DMS114 treated with DMSO at 0.1 percent for 48 hours (cell line): ENCODE measurements at regions not wholly inside any gene's neighbourhood (a gene's known extent, or its start where the extent isn't known, plus 50 kb on each side); places are given as distances from the start of the nearest gene placed in this dataset.

Experiments used
- DNase-seq: peaks from one replicate; lab custom pipeline; 2025; ENCODE audit not compliant: unreplicated experiment; lab: John Stamatoyannopoulos, UW

DNA sequence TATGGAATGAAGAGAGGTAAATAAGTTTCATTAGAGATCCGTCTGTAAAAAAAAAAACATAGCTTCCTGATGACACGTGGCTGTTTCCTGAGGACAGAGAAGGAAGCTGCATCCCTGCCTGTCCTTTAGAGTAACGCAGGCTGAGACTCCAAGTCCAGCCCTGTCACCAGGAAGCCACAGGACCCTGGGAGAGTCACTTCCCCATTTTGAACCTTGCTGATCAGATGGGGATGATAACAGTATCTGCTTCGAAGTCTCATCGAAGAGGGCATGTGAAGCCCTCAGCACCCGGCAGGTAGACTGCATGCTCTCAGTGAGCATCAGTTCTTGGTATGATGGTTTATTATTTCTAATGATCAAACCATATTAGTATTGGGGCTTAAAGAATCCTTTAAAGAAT, 139.1 kb upstream of the KCNG1 start:
- DNase-seq = no peak

GRCh38 chr20:51160821-51161220, 137.9 kb upstream of the KCNG1 start:
- no peak for DNase-seq

DNA sequence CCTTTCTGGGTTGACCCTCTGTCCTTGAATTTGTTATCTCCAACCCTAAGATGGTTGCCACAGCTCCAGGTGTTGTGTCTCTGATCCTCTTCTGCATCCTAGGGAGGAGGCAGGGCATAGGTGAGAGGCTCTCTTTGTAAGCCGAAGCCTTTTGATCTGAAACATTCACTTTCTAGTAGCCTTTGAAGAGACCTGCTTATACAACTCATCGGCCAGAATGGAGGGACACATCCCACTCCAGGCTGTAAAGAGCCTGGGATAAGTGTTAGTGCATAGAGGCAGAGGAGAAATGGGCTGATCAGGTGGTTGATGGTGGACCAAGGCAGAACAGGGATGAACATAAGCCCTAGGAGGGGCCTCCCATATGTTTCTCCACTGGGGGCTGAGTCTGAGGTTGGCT, 137.1 kb upstream of the KCNG1 start:
- no peak for DNase-seq

- DNase-seq = no peak
These were observed 136.4 kb upstream of the KCNG1 start for GRCh38 chr20:51159303-51159702.

DNA sequence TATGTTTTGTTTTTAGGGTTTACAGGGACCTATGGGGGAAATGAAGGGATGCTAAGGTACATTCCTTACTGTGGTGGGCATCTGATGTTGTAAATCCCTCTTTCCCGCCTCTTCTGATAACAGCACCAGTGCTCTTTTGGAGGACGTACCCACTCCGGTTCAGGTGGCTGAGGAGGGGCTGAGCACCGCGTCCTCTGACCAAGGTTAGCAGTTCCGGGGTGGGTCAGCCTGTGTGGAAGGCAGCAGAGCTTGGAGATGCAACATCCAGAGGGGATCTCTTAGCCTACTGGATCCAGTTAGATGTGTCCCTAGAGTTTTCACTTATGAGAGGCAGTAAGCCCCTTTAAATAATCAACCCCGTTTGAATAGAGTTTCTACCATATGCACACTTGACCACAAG, 135.3 kb upstream of the KCNG1 start:
- DNase-seq = no peak

DNA sequence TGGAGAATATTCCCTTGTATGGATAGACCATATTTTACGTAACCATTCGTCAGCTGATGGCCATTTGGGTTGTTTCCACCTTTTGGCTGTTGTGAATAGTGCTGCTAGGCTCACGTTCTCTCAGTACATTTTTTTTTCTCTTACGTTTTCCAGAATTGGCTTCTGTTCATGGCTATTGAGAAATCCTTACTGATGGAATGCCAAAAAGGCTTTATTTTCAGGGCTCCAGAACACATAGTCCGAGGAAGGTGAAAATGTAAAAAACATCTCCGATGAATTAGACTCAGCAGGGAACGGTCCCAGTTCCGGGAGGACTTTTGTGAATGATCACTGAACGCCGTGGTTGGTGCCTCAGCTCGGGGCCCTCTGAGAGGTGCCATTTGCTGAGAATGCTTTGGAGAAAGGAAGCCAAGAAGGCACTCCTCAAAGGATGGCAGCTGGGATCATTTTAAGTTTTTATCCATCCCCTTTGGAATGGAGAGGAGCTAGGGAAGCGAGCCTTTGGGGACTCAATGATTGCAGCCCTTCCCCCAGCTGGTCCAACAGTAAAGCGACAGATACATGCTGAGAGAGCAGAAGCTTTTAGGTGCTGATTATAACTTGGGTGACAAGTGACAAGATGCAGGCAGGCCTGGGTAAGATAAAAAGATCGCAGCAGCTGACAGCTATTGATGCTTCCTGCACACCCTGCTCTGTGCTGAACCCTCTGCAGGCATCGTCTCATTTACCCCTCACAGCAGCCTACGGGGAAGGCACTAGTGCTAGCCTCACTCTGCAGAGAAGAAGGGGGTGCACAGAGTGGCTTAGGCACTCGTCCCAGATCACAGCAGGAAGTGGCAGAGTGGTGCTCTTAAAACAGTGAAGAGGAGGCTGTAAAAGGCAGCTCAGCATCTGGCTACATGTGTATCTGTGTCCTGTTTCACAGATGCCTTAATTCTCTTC, 133.4 kb upstream of the KCNG1 start:
- DNase-seq = no peak

DNA sequence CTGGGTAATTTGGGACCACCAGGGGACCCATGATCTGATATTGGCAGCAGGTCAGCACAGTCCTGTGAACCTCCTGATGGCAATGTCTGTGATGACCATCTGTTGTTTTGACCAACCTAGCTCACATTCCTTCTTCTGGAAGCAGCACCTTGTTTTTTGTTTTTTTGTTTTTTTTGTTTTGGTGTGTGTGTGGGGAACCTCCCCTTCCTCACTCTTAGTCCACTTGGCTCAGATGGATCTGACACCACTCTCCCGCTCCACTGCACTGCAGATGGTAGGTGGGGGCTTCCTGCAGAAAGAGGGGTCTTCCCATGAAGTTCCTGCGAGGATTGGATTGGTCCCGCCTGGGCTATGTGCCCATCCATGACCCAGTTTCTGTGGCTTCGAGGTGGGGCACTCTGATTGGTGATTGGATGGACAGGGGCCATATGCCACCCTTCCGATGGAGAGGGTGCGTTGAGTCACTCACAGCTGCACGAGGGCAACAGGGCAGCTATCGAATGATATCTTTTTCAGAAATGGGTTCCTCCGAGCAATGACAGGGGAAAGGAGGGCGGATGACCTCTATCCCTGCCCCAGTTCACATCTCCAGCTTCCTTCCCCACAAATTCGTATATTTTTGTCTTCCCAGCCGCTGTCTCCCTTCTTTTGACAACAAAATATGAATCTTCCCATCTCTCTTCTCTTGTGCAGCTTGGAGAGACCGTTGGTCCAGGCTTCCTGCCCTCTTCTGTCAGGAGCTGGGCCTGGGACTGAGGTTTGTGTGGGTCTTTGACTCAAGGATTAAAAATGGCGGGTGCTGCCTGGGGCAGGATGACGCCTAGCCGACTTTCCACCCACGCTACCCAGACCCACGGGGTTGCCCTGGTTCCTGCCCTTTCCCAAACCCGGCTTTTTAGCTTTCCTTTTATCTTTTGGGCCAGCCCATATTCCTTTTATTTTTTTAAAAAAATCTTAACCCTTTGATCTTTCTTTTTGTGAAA, 132.1 kb upstream of the KCNG1 start:
- no peak for DNase-seq

DNA sequence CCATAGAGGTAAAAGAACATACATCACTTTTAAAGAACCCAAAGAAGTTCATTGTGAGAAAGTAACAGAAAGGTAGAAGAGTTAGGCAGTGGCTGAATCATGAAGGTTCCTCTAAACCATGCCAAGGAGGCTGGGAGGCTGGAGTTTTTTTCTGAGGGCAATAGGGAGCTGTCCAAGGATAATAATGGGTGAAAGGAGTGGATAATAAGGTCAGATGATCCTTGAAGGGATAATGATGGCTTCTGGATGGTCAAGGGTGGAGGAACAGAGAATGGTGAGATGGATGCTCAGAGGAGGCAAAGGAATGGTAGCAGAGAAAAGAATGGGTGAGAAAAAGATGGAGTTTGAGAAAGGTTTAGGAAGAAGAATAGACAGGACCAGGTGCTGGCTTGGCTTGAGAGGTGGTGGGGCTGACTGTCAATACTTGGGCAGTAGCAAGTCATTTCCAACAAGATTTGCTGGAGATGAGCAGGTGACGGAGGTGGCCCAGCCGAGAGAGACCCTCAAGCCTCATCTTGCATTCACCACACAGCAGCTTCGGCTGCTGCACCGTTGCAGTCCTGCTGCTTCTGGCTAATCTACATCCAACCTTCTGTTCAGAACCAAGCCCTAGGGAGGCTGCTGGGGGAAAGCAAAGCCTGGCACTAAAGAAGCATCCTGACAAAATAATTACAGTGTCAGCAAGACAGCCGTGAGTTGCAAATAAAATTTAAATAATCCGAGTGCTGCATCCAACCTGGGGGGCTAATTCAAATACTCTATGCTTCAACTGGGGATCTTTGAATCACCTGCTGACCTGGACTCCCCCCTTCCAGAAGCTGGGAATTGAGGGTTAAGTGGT, 131.2 kb upstream of the KCNG1 start:
- DNase-seq = no peak

- no peak for DNase-seq
These were observed 126.0 kb upstream of the KCNG1 start for GRCh38 chr20:51148941-51149340.

GRCh38 chr20:51144476-51144875, 121.6 kb upstream of the KCNG1 start:
- no peak for DNase-seq

GRCh38 chr20:51143652-51144051, 120.7 kb upstream of the KCNG1 start:
- DNase-seq = no peak

- no peak for DNase-seq
These were observed 119.5 kb upstream of the KCNG1 start for GRCh38 chr20:51142448-51142847.

DNA sequence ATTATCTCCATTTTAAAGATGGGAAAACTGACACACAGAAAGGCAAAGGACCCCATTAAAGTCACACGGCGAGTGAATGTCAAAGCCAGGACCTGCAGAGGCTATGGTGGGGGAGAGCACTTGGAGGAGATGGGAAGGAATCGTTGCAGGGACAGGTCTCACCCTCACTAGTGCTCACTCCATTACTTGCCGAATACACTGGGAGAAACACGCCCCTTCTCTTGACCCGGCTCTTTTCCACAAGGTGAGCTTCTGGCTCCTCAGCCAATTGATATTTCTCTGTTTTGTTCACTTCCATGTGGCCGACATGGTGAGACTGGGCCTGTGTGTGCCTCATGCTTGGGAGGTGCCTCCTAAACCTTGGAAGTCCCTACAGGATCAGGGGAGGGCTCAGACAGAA, 117.8 kb upstream of the KCNG1 start:
- no peak for DNase-seq

GRCh38 chr20:51139891-51140290, 117.0 kb upstream of the KCNG1 start:
- DNase-seq = no peak

- DNase-seq = no peak
These were observed 115.7 kb upstream of the KCNG1 start for GRCh38 chr20:51138576-51138975.

DNA sequence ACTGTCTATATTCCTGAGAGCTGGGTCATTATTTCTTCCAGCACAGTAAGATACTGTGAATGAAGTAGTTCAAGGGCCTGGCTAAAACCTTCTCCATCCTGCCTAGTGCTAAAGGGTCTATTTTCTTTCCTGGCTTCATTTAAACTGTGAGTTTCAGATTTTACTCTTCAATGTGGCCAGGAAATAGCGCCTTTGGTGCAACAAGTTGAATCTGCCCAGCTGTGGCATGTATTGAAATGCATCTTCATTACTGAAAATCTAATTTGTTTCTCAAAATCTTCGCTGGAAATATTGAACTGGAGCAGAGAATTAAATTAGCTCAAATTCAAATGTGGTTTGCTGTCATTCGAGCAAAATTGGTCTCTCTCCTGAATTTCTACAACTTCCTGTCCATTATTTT, 114.6 kb upstream of the KCNG1 start:
- no peak for DNase-seq

DNA sequence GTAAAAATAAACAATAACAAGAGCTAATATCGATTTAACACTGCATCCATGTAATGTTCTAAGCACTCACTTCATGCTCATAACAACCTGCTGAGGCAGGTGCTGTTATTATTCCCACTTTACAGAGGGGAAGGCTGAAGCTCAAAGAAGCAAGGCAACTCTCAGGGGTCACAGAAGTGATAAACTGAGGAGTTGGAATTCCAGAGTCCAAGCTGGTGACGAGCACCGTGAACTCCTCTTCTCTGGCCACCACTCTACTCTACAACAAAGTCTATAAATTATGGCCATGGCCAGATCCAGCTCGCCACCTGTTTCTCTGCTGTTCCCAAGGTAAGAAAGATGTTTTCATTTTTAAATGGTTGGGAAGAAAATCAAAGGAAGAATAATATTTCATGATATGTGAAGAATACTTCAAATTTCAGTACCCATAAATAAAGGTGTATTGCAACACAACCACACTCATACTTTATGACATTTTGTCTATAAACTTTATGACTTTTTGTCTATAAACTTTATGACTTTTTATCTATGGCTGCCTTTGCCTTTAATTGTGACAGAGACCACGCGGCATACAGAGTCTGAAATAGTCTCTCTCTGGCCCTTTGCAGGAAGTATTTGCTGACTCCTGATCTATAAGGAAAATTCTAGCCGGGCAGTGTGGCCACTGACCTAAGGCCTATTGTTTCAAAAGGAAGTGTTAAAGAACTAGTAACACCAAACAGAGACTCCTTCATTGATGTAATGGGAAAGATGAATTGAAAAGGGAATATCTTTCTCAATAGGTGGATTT, 113.2 kb upstream of the KCNG1 start:
- no peak for DNase-seq

GRCh38 chr20:51134405-51134804, 111.5 kb upstream of the KCNG1 start:
- DNase-seq = no peak

DNA sequence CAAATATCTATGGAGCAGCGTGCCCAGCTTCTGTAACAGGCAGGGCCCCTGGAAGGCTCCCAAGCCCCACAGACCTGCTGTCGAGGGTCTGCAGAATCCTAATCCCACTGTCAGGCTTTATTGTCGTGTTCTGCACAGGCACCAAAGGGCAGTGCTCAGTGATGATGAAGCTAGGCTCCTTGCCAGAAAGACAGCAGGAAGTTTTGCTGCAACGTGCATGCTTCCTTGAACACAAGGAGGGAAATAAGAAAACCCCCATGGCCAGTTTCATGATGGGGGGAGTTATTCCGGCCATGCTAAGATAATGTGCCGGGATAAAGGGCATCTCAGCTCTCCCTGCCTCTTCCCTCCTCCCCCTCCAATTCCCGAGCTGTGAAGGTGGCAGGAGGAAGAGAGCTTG, 109.4 kb upstream of the KCNG1 start:
- DNase-seq = no peak

GRCh38 chr20:51131811-51132210, 108.9 kb upstream of the KCNG1 start:
- DNase-seq = no peak
